ENCODE measurements at regions not wholly inside any gene's neighbourhood (a gene's known extent, or its start where the extent isn't known, plus 50 kb on each side); places are given as distances from the start of the nearest gene placed in this dataset.

GRCh38 chr3:10738688-10739372 lies 77.2 kb upstream of the SLC6A11 start (continued):
- no peak for TF ChIP-seq RERE (CRISPR knock-in tag; IDR thresholded peaks at IDR 0.05; ENCODE audit: low read depth)
- TF ChIP-seq RFX3 (CRISPR knock-in tag; IDR thresholded peaks at IDR 0.05), result no peak
- no peak for TF ChIP-seq MBNL3 (CRISPR knock-in tag; conservative IDR thresholded peaks at IDR 0.05)
- no peak for TF ChIP-seq TIGD3 (CRISPR knock-in tag; IDR thresholded peaks at IDR 0.05; ENCODE audit: borderline replicate concordance)
- TF ChIP-seq, protein P1, sequence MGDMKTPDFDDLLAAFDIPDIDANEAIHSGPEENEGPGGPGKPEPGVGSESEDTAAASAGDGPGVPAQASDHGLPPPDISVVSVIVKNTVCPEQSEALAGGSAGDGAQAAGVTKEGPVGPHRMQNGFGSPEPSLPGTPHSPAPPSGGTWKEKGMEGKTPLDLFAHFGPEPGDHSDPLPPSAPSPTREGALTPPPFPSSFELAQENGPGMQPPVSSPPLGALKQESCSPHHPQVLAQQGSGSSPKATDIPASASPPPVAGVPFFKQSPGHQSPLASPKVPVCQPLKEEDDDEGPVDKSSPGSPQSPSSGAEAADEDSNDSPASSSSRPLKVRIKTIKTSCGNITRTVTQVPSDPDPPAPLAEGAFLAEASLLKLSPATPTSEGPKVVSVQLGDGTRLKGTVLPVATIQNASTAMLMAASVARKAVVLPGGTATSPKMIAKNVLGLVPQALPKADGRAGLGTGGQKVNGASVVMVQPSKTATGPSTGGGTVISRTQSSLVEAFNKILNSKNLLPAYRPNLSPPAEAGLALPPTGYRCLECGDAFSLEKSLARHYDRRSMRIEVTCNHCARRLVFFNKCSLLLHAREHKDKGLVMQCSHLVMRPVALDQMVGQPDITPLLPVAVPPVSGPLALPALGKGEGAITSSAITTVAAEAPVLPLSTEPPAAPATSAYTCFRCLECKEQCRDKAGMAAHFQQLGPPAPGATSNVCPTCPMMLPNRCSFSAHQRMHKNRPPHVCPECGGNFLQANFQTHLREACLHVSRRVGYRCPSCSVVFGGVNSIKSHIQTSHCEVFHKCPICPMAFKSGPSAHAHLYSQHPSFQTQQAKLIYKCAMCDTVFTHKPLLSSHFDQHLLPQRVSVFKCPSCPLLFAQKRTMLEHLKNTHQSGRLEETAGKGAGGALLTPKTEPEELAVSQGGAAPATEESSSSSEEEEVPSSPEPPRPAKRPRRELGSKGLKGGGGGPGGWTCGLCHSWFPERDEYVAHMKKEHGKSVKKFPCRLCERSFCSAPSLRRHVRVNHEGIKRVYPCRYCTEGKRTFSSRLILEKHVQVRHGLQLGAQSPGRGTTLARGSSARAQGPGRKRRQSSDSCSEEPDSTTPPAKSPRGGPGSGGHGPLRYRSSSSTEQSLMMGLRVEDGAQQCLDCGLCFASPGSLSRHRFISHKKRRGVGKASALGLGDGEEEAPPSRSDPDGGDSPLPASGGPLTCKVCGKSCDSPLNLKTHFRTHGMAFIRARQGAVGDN (CRISPR knock-in tag; IDR thresholded peaks at IDR 0.05), result peak; percentile 60
- TF ChIP-seq, protein P2, sequence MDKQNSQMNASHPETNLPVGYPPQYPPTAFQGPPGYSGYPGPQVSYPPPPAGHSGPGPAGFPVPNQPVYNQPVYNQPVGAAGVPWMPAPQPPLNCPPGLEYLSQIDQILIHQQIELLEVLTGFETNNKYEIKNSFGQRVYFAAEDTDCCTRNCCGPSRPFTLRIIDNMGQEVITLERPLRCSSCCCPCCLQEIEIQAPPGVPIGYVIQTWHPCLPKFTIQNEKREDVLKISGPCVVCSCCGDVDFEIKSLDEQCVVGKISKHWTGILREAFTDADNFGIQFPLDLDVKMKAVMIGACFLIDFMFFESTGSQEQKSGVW (CRISPR knock-in tag; IDR thresholded peaks at IDR 0.05; ENCODE audit: borderline replicate concordance), result no peak
- TF ChIP-seq AHDC1 (CRISPR knock-in tag; IDR thresholded peaks at IDR 0.05; ENCODE audit: borderline replicate concordance), result no peak

Measured in HepG2 (cell line).